ENCODE measurements at regions not wholly inside any gene's neighbourhood (a gene's known extent, or its start where the extent isn't known, plus 50 kb on each side); places are given as distances from the start of the nearest gene placed in this dataset.

DNA sequence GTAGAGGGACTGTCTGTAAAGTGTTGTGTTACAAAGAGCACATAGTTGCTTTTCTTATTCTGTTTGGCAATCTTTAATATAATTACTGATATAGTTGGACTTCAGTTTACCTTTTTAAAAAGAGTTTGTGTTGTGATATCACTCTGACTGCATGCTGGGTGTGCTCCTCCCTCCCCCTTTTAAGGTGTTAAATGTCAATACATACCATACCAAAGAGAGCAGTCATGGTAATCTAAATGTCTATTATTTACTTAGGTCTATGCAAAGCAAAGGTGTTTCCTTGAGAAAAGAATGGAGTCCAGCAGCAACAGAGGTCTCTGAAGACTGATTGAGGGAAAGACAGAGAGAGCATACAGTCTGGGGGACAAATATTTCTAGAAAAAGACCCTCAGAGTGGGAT lies 275.1 kb upstream of the NRP1 start:
- Histone ChIP-seq H3K4me2 (ENCODE audit: control insufficient read depth, extremely low read depth, insufficient read depth, low read depth, low read length) (no peak overlapping the region), H4K20me1 (ENCODE audit: control insufficient read depth, extremely low read depth, insufficient read depth, low read length) (no peaks in the 10 kb centered on the region), H3K4me1 (ENCODE audit: control insufficient read depth, extremely low read depth, insufficient read depth, low read length) (peaks cover 10% of the 10 kb centered on the region), H3K9me3 (ENCODE audit: control insufficient read depth, low read depth, low read length) (no peaks in the 10 kb centered on the region), H3K4me3 (ENCODE audit: control insufficient read depth in 2 of 3, extremely low read depth in 1 of 3, insufficient read depth in 2 of 3, low read depth in 1 of 3, low read length in 3 of 3) (no peak overlapping the region), H3K9me1 (ENCODE audit: control insufficient read depth, extremely low read depth, insufficient read depth, low read length) (no peaks in the 10 kb centered on the region), H3K27ac (ENCODE audit: control insufficient read depth, insufficient read depth, low read length) (no peak overlapping the region), H3K9ac (ENCODE audit: control insufficient read depth, extremely low read depth, insufficient read depth, low read length) (no peak overlapping the region), H3K27me3 (ENCODE audit: control insufficient read depth, extremely low read depth, insufficient read depth, low read length) (no peaks in the 10 kb centered on the region), H3K36me3 (ENCODE audit: control insufficient read depth in 2 of 2, extremely low read depth in 1 of 2, insufficient read depth in 2 of 2, low read length in 2 of 2) (no peaks in the 10 kb centered on the region), H3K79me2 (ENCODE audit: control insufficient read depth, insufficient read depth, low read length) (no peaks in the 10 kb centered on the region), H2AFZ (ENCODE audit: control insufficient read depth, low read length) (no peak overlapping the region)
- DNase-seq (ENCODE audit: low read depth, low spot score), result no peak
- FAIRE-seq, result no peak
- no peak for TF ChIP-seq EZH2 (IDR thresholded peaks at IDR 0.05; ENCODE audit: low read length)
- TF ChIP-seq, protein P1, sequence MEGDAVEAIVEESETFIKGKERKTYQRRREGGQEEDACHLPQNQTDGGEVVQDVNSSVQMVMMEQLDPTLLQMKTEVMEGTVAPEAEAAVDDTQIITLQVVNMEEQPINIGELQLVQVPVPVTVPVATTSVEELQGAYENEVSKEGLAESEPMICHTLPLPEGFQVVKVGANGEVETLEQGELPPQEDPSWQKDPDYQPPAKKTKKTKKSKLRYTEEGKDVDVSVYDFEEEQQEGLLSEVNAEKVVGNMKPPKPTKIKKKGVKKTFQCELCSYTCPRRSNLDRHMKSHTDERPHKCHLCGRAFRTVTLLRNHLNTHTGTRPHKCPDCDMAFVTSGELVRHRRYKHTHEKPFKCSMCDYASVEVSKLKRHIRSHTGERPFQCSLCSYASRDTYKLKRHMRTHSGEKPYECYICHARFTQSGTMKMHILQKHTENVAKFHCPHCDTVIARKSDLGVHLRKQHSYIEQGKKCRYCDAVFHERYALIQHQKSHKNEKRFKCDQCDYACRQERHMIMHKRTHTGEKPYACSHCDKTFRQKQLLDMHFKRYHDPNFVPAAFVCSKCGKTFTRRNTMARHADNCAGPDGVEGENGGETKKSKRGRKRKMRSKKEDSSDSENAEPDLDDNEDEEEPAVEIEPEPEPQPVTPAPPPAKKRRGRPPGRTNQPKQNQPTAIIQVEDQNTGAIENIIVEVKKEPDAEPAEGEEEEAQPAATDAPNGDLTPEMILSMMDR (optimal IDR thresholded peaks at IDR 0.05 in 1 of 3, IDR thresholded peaks at IDR 0.05 in 1 of 3, conservative IDR thresholded peaks at IDR 0.05 in 1 of 3; ENCODE audit: extremely low read depth in 1 of 3, insufficient read depth in 2 of 3, low read length in 3 of 3), result no peak
- dilution Hi-C loops (cut with MboI; ENCODE audit: extremely low pct_ligation_motif_present, low sequenced_read_pairs), result no loop called here

GRCh38 chr10:33602278-33602677 lies 267.8 kb upstream of the NRP1 start:
- Histone ChIP-seq H2AFZ (ENCODE audit: control insufficient read depth, low read length) (no peak overlapping the region), H3K9me3 (ENCODE audit: control insufficient read depth, low read depth, low read length) (peaks cover 2% of the 10 kb centered on the region), H3K27ac (ENCODE audit: control insufficient read depth, insufficient read depth, low read length) (no peak overlapping the region), H3K9me1 (ENCODE audit: control insufficient read depth, extremely low read depth, insufficient read depth, low read length) (no peaks in the 10 kb centered on the region), H3K4me3 (ENCODE audit: control insufficient read depth in 2 of 3, extremely low read depth in 1 of 3, insufficient read depth in 2 of 3, low read depth in 1 of 3, low read length in 3 of 3) (no peak overlapping the region), H3K36me3 (ENCODE audit: control insufficient read depth in 2 of 2, extremely low read depth in 1 of 2, insufficient read depth in 2 of 2, low read length in 2 of 2) (no peaks in the 10 kb centered on the region), H3K4me1 (ENCODE audit: control insufficient read depth, extremely low read depth, insufficient read depth, low read length) (no peaks in the 10 kb centered on the region), H3K79me2 (ENCODE audit: control insufficient read depth, insufficient read depth, low read length) (no peaks in the 10 kb centered on the region), H4K20me1 (ENCODE audit: control insufficient read depth, extremely low read depth, insufficient read depth, low read length) (no peaks in the 10 kb centered on the region), H3K27me3 (ENCODE audit: control insufficient read depth, extremely low read depth, insufficient read depth, low read length) (no peaks in the 10 kb centered on the region), H3K4me2 (ENCODE audit: control insufficient read depth, extremely low read depth, insufficient read depth, low read depth, low read length) (no peak overlapping the region), H3K9ac (ENCODE audit: control insufficient read depth, extremely low read depth, insufficient read depth, low read length) (no peak overlapping the region)
- FAIRE-seq (no peak), DNase-seq (ENCODE audit: low read depth, low spot score) (no peak)
- dilution Hi-C loops (cut with MboI; ENCODE audit: extremely low pct_ligation_motif_present, low sequenced_read_pairs), result no loop called here
- TF ChIP-seq EZH2 (IDR thresholded peaks at IDR 0.05; ENCODE audit: low read length), result no peak
- TF ChIP-seq, protein P1 (optimal IDR thresholded peaks at IDR 0.05 in 1 of 3, IDR thresholded peaks at IDR 0.05 in 1 of 3, conservative IDR thresholded peaks at IDR 0.05 in 1 of 3; ENCODE audit: extremely low read depth in 1 of 3, insufficient read depth in 2 of 3, low read length in 3 of 3), result no peak

Measured in keratinocyte (primary cell).